Activated T-helper 9 cell treated with anti-CD3 and anti-CD28 coated beads, Interleukin-2, amount 50 U/mL, for 16 hours (primary cell): ENCODE measurements at regions not wholly inside any gene's neighbourhood (a gene's known extent, or its start where the extent isn't known, plus 50 kb on each side); places are given as distances from the start of the nearest gene placed in this dataset.
"Not testable (repeated sequence)": the region's sequence is repeated elsewhere in the genome, so short reads cannot be mapped to it uniquely, and the experiment has no call there.

Experiments used
- DNase-seq: peaks from one replicate; pipeline ENCODE4 v3.0.0-alpha.2; 2020; ENCODE audit warnings: low read depth

DNA sequence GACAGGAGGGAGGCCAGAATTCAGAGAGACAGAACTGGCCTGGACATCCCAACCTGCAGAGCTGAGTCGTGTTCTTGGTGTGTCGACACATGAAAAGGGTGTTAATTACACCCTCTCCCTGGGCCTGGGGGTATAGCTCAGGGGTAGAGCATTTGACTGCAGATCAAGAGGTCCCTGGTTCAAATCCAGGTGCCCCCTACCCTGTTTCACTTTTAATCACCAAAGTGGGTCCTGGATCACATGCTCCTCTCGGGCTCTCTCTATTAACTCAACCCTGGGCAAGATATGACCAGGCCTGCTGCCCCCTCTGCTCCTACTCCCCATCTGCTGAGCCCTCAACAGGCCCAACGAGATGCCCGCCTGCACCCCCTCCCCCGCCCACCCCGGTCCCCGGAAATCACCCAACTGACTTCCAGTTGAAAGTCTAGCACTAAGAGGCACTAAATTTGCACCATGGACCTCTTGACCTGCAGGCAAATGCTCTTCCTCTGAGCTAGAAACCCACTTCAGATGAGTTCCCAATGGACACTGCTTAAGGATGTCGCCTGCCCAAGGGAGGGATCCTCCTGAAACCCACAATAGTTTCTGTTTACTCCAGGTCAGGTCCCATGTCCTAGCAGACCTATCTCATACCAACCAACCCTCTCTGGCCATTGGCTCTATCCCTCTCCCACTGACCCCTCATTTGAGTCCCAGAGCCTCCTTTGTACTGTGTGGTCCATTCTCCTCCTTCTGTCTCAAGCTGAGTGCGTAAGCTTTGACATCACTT, 137.6 kb downstream of the ZNF467 start:
- DNase-seq = no peak

DNA sequence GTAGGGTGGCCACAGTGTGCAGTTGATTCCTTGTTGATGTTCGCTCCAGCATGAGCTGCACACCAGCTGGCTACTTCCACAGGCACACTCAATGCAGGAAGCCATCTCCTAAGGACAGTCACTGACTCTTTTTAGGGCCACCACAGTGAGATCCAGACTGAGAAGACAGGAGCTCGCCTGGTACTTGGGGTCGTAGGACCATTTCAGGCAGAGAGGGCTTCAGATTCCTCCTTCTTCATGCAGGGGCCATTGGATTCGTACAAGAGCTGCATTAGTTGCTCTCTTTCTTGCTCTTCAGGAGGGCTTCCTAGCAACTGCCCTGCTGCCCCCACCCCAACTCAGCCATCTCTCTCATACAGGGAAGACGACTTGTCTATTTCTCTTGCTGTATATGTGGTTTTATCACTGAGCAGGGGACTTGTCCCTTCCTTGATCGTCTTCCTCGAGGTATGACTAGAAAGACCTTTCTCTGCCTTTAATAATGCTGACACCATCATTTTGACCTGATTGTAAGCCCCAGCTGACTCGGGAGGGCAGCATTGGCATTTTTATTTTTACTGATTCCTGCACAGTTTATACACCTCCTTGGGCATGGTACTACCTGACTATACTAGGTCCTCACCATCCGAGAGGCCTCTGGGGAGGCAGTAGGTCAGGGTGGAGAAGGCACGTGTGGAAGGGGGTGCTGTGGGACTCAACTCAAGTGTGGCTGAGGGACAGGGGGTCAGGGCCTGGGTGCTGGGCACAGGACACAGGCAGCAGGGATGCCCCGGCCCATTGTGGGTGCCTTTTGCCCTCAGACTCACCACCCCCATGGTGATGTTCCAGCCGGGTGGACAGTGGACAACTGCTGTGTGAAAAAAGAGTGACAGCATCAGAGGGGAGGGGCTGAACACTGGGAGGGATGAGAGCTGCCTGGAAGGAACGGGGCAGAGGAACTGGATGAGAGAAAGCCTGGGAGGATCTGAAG, 136.7 kb upstream of the ZNF746 start:
- DNase-seq = no peak

DNA sequence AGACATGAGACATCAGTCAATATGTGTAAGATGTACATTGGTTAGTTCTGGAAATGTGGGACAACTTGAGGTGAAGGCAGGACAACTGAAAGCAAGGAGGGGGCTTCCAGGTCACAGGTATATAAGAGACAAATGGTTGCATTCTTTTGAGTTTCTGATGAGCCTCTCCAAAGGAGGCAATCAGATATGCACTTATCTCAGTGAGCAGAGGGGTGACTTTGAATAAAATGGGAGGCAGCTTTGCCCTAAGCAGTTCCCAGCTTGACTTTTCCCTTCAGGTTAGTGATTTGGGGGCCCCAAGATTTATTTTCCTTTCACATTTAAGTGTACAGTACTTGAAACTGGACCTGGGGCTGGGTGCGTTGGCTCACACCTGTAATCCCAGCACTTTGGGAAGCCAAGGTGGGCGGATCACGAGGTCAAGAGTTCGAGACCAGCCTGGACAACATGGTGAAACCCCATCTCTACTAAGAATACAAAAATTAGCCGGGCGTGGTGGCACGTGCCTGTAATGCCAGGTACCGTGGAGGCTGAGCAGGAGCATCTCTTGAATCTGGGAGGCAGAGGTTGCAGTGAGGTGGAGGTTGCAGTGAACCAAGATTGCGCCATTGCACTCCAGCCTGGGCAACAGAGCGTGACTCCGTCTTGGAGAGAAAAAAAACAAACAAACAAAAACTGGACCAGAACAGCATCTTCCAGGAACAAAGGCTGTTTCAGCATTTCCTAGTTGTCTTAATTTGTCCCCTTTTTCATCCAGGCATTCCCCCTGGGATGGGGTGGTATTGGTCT, 130.9 kb upstream of the ZNF746 start:
- DNase-seq = not testable (repeated sequence)

DNA sequence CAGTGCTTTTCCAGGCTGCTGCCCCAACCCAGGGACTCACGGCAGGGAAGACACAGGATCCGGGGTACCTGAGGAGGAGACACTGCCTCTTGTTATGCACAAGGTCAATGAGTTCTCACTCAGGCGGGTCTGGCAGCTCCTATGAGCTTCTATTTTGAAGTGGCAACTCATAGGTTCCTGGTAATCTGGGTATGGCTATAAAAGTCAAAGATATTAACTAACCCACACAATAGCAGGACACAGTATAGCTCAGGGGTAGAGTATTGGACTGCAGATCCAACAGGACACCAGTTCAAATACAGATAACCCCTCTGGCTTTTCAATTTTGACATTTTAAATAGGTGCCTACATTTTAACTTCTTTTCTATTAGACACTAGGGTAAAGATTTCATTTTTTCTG, 130.3 kb upstream of the ZNF746 start:
- DNase-seq = no peak

DNA sequence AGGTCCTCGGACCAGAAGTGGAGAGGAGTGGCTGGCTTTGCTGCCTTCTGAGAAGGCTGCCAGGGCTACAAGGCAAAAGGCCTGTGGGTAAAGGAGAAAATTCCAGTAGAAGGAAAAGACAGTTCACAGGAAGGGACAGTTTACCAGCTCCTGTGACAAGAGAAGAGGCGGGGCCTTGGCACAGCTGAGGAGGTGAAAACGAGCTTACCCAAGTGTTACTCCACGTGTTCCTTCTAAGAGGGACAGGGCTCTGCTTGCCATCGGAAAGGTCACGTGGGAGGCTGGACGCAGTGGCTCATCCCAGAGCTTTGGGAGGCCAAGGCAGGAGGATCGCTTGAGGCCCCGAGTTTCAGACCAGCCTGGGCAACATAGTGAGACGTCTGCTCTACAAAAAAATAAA, 129.4 kb upstream of the ZNF746 start:
- DNase-seq = no peak

DNA sequence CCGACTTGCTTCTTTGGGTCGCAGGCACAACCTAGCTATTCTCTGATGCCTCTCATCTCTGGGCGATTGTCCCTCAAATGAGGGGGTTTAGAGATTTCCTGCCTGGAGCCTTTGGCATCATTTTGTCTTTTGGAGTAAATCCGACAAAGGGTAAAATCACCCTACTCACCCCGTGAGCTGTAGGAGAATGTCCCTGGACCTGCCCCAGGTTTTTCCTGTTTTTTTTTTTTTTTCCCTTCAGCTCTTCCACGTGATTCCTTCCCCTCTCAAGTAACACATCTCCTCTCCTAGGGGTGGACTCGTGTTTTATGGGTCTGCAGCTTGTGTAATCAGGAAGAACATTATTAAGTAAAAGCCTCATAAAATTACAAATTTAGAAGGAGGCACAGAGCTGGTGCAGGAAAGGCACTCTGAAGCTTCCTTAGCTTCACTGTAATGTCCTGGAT, 128.4 kb upstream of the ZNF746 start:
- DNase-seq = no peak

DNA sequence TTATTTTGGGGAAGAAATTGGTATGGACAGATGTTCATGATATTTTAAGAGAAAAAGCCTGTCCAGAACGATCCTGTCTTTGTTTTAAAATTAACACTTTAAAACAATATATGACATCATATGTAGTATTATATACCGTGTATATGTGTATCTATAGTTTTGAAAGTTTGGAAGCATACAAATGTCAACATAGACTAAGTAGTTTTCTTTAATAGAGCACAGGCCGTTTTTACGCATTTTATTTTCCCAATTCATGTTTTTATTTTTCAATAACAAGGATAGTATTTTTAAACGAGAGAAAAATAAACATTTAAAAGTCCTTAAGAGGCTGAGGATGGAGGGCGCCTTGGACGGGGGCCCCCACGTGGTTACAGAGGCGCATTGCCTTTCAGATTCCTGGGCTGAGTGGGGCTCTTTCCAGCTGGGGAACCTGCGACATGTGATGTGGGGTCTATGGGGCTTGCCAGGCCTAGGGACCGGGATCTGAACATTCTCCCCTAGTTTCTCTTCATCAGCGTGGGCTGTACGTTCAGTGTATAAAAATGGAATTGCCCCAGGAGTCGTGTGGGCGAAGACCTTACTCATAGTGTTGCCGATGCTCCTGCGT, 127.8 kb upstream of the ZNF746 start:
- DNase-seq = peak; percentile 37

DNA sequence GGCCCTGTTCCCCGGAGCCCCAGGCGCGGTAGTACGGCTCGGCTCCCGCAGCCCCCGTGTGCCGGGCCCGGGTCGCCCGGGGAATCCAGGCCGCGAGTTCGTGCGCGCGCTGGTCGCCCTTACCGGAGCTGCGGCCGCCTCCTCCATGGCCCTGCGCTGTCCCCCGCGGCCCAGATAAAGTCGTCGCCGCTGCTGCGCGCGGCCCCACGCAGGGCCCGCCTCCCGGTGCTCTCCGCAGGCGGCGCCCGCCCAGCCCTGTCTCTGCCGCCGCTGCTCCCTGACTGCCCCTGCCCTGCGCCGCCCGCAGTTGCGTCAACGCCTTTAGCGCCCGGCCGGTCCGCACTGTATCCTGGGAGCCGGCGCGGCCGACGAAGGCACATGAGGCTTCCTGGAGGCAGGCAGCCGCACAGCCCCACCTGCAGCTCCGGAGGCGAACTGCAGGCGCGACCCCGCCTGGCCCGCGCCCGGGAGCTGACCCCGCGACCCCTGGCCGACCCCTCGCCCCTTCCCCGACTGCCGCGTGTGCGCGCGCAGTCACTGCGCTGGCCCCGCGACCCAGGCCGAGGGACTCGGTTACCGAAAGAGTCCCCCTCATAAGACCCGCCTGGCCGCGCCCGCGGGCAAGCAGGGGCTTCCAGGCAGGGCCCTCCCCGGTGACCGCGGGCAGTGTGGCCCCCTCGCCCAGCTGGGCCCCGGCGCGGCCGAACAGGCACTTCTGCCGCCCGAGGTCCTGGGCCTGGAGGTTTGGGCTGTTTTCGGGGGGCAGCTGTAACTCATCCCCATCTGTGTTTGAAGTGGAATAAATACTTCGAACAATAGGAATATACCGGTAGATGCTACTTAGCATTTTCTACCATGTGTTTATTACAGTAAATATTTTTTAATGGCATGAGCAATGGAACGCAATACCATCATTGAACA, 127.1 kb upstream of the ZNF746 start:
- peak; percentile 89 for DNase-seq

DNA sequence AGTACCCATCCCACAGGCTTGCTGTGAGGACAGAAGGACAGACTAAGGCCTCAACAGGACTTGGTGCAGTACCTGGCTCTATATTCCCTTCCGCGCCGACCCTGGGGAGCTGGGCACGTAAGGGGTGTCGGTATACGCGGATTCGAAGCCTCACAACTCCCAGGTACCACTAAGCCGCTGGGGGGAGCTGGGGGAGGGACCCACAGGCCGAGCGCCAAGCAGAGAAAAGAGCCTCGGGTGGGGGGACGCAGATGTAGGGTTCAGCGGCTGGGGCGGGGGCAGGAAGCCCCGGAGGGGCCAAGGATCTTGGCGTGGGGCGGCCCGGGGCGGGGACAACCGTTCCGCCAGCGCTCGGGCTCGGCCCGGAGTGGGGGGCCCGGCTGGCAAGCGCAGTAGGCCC, 126.4 kb upstream of the ZNF746 start:
- peak; percentile 34 for DNase-seq

DNA sequence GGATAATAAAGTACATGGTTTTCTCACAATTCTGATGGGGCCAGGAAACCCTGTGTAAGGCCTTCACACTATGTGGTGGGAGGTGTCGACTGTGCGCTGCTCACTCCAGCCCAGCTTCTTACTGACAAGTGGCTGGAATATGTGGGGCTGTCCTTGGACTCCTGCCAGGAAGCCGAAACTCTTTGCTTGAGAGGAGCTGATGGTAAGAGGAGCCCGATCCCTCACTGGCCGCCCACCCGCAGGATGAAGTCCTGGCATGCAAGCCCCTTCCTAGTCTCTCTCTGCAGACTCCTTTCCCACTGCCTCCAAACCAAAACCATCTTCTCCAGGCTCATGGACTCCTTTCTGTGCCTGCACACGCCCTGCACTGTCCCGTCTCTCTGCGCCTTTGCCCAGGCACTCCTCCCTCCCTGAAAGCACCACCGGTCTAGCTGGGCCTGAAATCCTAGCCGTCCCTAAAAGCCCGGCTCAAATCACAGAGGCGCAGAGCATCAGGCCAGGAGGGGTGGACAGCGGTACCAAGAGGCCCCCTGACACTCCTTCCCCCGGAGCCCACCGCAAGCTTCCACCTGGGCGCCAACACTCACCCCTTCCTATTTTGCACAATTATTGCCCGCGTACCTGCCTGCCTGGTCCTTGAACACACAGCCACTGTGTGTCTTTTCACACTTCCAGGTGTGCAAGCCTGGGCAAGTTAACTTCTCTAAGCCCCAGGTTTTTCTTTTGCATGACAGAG, 125.8 kb upstream of the ZNF746 start:
- DNase-seq = not testable (repeated sequence)

DNA sequence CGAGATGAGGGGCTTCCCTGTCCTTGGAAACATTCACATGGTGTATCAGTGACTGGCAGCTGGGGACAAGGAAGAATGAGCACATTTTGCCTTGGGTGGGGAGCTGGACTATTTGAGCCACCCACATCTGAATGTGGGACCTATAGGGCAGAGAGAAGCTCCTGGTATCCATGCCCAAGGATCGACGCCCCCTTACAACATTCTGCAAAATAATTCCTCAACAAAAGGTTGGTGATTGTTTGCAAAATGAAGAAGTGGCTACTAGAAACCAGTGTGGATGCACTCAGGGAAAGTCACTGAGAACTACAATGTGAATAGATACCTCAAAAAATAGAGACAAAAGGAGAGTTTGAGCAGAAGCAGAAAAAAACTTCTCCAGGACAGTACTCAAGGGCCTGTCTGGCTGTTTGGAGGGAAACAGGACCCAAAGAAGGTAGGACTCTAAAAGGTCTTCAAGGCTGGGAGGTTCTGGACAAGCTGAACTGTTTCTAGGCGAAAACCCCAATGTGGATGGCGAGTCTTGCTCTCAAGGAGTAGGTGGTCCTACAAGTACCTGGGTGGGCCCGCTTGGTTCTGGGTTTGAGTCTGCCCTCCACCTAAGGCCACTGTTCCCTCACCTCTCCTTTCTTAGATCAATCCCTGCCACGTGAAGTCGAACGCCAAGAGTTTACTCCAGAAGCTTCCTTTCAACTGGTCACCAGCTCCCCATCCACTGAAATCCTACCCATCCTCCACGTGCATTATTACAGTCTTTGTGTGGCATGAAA, 125.0 kb upstream of the ZNF746 start:
- DNase-seq = no peak

DNA sequence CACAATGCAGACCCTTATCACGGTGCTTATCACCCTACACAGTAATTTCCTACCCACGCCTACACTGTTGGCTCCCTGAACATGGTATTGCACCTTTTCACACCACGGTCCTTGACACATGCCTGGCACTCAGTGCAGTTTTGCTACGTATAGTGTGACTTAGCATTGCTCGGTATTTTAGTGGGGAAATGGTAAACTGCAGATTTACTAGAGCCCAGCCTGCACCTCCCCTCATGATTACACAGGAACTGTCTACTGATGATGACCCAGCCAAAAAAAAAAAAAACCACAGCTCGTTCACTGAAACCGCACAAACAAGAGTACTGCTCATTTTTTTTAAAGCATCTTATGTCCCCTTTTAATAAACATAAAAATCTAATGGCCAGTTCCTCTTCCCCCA, 124.2 kb upstream of the ZNF746 start:
- peak; percentile 6 for DNase-seq

DNA sequence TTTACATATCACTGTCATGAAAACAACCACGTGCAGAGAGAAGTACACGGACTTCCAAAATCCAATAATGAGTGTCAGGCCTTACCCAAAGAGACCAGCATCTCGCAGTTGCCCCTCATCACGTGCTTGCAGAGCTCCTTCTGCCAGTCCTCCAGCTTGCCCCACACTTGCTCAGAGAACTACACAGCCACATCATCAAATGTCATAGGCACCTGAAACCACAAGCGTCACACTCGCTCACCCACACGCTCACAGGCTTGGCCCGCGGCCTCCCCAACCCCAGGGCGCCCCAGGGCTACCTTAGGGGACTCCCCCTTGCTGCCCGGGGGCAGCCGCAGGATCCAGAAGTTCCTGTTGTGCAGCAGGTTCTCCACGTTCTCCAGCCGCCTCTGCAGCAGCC, 123.4 kb upstream of the ZNF746 start:
- DNase-seq = peak; percentile 35

DNA sequence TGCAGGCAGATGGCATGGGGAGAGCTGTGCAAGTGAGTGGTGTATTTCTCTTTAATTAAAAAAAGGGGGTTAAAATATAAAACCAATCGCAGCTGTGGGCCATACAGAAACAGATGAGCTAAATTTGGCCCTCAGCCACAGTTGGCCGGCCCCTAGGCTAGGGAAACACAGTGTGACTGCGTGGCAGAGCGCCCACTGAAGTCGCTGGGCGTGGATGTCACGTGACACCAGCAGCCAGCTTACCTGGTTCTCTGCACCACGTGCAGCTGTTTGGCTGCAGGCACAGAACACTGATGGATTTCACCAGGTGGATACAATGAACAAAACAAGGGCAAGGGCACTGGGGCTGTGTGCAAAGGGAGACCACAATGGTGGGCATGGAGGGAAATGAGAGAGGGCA, 119.3 kb upstream of the ZNF746 start:
- DNase-seq = no peak

DNA sequence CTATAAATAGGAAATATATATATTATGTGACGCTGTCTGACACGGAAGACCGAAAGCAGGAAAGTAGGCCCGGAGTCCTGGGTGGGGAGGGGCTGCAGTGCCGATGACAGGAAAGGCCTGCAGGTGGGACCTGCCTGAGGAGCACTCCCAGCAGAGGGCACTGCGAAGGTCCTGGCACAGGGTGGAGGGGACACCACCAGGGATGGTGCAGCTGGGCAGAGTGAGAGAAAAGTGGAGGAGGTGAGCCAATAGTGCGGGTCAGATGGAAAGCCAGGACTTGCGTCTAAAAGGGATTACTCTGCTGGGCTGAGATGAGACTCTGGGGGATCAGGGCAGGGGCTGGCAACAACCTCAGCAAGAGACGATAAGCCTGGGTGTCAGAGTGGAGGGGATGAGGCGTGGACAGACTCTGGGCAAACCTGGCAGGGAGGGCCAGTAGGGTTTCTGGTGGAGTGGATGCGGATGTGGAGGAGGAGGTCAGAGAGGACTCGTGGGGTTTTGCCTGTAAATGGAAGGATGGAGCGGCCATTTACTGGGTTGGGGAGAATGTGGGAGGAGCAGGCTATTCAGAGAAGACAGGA, 118.2 kb upstream of the ZNF746 start:
- no peak for DNase-seq

DNA sequence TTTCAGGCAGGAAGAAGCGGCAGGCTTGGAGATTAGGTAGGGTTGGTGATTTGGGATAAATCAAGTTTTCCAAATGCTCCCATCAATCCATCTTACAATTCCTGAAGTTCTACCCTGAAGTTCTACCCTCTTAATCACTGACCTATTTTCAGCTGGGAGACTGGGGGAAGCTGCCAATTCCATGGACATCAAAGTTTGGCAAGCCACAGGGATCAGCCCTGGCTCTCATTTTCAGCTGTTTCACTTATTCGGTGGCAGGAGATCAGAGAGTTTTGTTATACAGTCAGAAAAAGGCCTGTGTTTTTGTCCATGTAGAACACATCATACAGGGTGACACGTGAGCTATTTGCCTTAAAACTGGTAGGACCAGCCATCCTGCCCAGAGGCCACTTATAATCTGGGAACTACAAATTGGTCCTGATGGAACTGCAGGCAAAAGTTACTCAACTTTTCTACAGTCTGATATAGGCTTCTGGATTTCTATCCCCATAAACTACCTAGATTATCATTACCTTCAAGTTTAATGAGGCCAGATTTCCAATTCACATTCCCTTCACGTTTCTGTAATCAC, 112.9 kb upstream of the ZNF746 start:
- DNase-seq = no peak

DNA sequence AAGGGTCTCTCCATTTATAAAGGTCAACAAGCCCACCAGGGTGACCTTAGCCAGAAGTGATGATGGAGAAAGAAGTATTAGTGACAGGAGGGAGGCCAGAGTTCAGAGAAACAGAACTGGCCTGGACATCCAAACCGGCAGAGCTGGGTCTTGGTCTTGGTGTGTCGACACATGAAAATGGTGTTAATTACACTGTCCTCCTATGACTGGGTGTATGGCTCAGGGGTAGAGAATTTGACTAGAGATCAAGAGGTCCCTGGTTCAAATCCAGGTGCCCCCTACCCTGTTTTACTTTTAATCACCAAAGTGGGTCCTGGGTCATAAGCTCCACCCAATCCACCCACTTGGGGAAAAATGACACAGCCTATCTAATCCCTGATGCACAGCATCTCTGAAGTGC, 110.6 kb upstream of the ZNF746 start:
- DNase-seq = no peak

DNA sequence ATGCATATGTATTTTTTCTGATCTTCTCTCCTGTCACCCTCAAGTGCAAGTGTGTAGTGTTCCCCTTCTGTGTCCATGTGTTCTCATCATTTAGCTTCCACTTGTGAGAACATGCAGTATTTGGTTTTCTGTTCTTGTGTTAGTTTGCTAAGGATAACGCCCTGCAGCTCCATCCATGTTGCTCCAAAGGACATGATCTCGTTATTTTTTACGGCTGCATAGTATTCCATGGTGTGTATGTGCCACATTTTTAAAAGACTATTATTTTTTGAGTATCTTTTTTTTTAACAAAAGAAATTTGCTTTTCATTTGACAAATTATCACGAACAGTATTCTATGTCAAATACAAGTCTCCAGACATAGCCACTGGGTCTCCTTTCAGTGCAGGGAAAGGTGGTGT, 110.1 kb upstream of the ZNF746 start:
- DNase-seq = no peak

DNA sequence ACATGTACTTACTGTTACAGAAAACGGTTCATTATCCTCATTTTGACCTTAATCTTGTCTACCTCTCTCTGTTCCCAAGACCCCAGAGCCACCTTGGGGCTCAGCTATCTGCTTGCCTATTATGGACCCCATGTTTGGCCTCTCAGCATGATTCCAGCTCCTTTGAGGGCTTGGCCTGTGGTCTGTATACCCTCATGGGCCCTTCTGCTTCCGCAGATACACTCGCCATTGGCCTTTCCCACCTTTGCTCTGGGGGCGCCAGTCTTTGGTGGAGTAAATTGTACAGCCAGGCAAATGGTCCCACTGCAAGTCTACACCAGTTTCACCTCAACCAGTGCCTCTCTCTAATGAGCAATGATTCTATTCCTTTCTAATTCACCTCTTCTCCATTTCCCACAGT, 109.2 kb upstream of the ZNF746 start:
- no peak for DNase-seq
